ENCODE measurements at regions not wholly inside any gene's neighbourhood (a gene's known extent, or its start where the extent isn't known, plus 50 kb on each side); places are given as distances from the start of the nearest gene placed in this dataset.

GRCh38 chr12:67928621-67929383 lies 60.4 kb upstream of the IFNG-AS1 start:
- no peak for FAIRE-seq

GRCh38 chr12:67929384-67929772 lies 59.9 kb upstream of the IFNG-AS1 start:
- DNase-seq (ENCODE audit: insufficient read length, low spot score) (no peak), FAIRE-seq (no peak)

More at GRCh38 chr12:67928621-67929383, 60.4 kb upstream of the IFNG-AS1 start:
- no peak for DNase-seq (ENCODE audit: insufficient read length, low spot score)

- DNase-seq (ENCODE audit: insufficient read length, low spot score) (no peak), FAIRE-seq (no peak)
Observed at GRCh38 chr12:67937822-67938221, 51.4 kb upstream of the IFNG-AS1 start.
